SK-N-SH treated with all-trans-retinoic acid at 6 μM for 48 hours (cell line): ENCODE measurements at regions not wholly inside any gene's neighbourhood (a gene's known extent, or its start where the extent isn't known, plus 50 kb on each side); places are given as distances from the start of the nearest gene placed in this dataset.

Experiments used
- ATAC-seq: fragments of 200-7000 bp; cut with Tn5 transposase; 3 replicates; pipeline ENCODE4 v1.9.1; 2020; ENCODE audit warnings: mild to moderate bottlenecking, moderate library complexity
- ARNTL ChIP-seq: fragments of 450-650 bp; formaldehyde crosslinking; IDR thresholded peaks from 2 replicates; pipeline ENCODE4 v1.5.0; 2020; ENCODE audit warnings: low read depth, mild to moderate bottlenecking, moderate library complexity, borderline replicate concordance
- BACH2 ChIP-seq: fragments of 250-450 bp; sonication (Bioruptor Pico); IDR thresholded peaks from 2 replicates; pipeline ENCODE4 v1.9.0; 2021; ENCODE audit warnings: mild to moderate bottlenecking, borderline replicate concordance
- CREB5 ChIP-seq: fragments of 250-450 bp; sonication (Bioruptor Pico); IDR thresholded peaks from 2 replicates; pipeline ENCODE4 v1.5.1; 2020; ENCODE audit warnings: low read depth, mild to moderate bottlenecking, moderate library complexity
- CSDC2 ChIP-seq: fragments of 250-450 bp; sonication (Bioruptor Pico); IDR thresholded peaks from 2 replicates; pipeline ENCODE4 v1.5.0; 2020; ENCODE audit warnings: mild to moderate bottlenecking, moderate library complexity
- CSRNP3 ChIP-seq: fragments of 250-450 bp; sonication (Bioruptor Pico); IDR thresholded peaks from 2 replicates; pipeline ENCODE4 v1.5.1; 2021; ENCODE audit warnings: mild to moderate bottlenecking, moderate library complexity
- ESRRG ChIP-seq: fragments of 250-450 bp; sonication (Bioruptor Pico); IDR thresholded peaks from 2 replicates; pipeline ENCODE4 v1.6.1; 2021; ENCODE audit warnings: mild to moderate bottlenecking
- GLIS3 ChIP-seq: fragments of 250-450 bp; sonication (Bioruptor Pico); IDR thresholded peaks from 2 replicates; pipeline ENCODE4 v1.5.0; 2020; ENCODE audit warnings: mild to moderate bottlenecking, moderate library complexity
- ISL1 ChIP-seq: fragments of 250-450 bp; sonication (Bioruptor Pico); IDR thresholded peaks from 2 replicates; pipeline ENCODE4 v2.1.2; 2022; ENCODE audit warnings: mild to moderate bottlenecking, moderate library complexity
- OSR1 ChIP-seq: fragments of 250-450 bp; sonication (Bioruptor Pico); IDR thresholded peaks from 2 replicates; pipeline ENCODE4 v1.8.0; 2022; ENCODE audit warnings: moderate library complexity, mild to moderate bottlenecking, inconsistent platforms
- POU6F1 ChIP-seq: fragments of 250-450 bp; sonication (Bioruptor Pico); IDR thresholded peaks from 2 replicates; pipeline ENCODE4 v1.8.0; 2021; ENCODE audit warnings: low read depth, mild to moderate bottlenecking, moderate library complexity, borderline replicate concordance
- PPARA ChIP-seq: fragments of 250-450 bp; sonication (Bioruptor Pico); IDR thresholded peaks from 2 replicates; pipeline ENCODE4 v1.5.0; 2020; ENCODE audit warnings: mild to moderate bottlenecking, borderline replicate concordance
- RARB ChIP-seq: fragments of 250-450 bp; sonication (Bioruptor Pico); IDR thresholded peaks from 2 replicates; pipeline ENCODE4 v1.8.0; 2021; ENCODE audit warnings: mild to moderate bottlenecking, moderate library complexity
- SNAI2 ChIP-seq: fragments of 250-450 bp; sonication (Bioruptor Pico); IDR thresholded peaks from 2 replicates; pipeline ENCODE4 v1.5.0; 2020; ENCODE audit warnings: mild to moderate bottlenecking, moderate library complexity
- TCF4 ChIP-seq: fragments of 250-450 bp; sonication (Bioruptor Pico); IDR thresholded peaks from 2 replicates; pipeline ENCODE4 v1.8.0; 2021; ENCODE audit warnings: mild to moderate bottlenecking, moderate library complexity, borderline replicate concordance
- TOX ChIP-seq: fragments of 250-450 bp; sonication (Bioruptor Pico); IDR thresholded peaks from 2 replicates; pipeline ENCODE4 v1.8.0; 2021; ENCODE audit warnings: mild to moderate bottlenecking, moderate library complexity, borderline replicate concordance
- TSHZ2 ChIP-seq: fragments of 250-450 bp; sonication (Bioruptor Pico); IDR thresholded peaks from 2 replicates; pipeline ENCODE4 v1.5.0; 2020; ENCODE audit warnings: mild to moderate bottlenecking, moderate library complexity
- ZC3H10 ChIP-seq: fragments of 250-450 bp; sonication (Bioruptor Pico); IDR thresholded peaks from 2 replicates; pipeline ENCODE4 v1.5.1; 2021; ENCODE audit warnings: mild to moderate bottlenecking, moderate library complexity
- ZFP3 ChIP-seq: fragments of 250-450 bp; sonication (Bioruptor Pico); IDR thresholded peaks from 2 replicates; pipeline ENCODE4 v1.5.0; 2020; ENCODE audit warnings: mild to moderate bottlenecking, moderate library complexity
- ZFP30 ChIP-seq: fragments of 450-650 bp; formaldehyde crosslinking; IDR thresholded peaks from 2 replicates; pipeline ENCODE4 v1.5.0; 2022; ENCODE audit warnings: mild to moderate bottlenecking, moderate library complexity
- ZNF565 ChIP-seq: fragments of 450-650 bp; formaldehyde crosslinking; conservative IDR thresholded peaks from 2 replicates; pipeline ENCODE4 v1.5.0; 2020; ENCODE audit warnings: low read depth, mild to moderate bottlenecking, moderate library complexity
- ZNF70 ChIP-seq: fragments of 450-650 bp; formaldehyde crosslinking; IDR thresholded peaks from 2 replicates; pipeline ENCODE4 v1.5.0; 2020; ENCODE audit warnings: mild to moderate bottlenecking, moderate library complexity

GRCh38 chr12:28025821-28026505, 53.4 kb upstream of the PTHLH start:
- TF ChIP-seq CSDC2 (no peak), SNAI2 (CRISPR knock-in tag) (no peak), ZNF70 (no peak), ZFP30 (CRISPR knock-in tag) (no peak), ARNTL (CRISPR knock-in tag) (no peak)
- TF ChIP-seq, all 23 proteins: peak for 0
- no peak for ATAC-seq

- no peak for TF ChIP-seq TSHZ2 (CRISPR knock-in tag)
- no peak for TF ChIP-seq ARNTL (CRISPR knock-in tag)
- no peak for TF ChIP-seq RARB
- TF ChIP-seq CSRNP3, result no peak
- TF ChIP-seq ISL1 (CRISPR knock-in tag), result no peak
- TF ChIP-seq SNAI2 (CRISPR knock-in tag), result no peak
- no peak for TF ChIP-seq CSDC2
- ATAC-seq, result no peak
Measured at GRCh38 chr12:28026701-28027100, 54.2 kb upstream of the PTHLH start.

- ATAC-seq, result no peak; the same call in 2 of the 3 replicates
- TF ChIP-seq GLIS3, result no peak
- TF ChIP-seq TCF4 (CRISPR knock-in tag), result no peak
- no peak for TF ChIP-seq BACH2
- no peak for TF ChIP-seq ZNF70
- no peak for TF ChIP-seq ZNF565 (CRISPR knock-in tag)
- TF ChIP-seq TOX, result no peak
- TF ChIP-seq OSR1 (CRISPR knock-in tag), result no peak
- no peak for TF ChIP-seq ZC3H10 (CRISPR knock-in tag)
- no peak for TF ChIP-seq SNAI2 (CRISPR knock-in tag)
- TF ChIP-seq ARNTL (CRISPR knock-in tag), result no peak
- TF ChIP-seq CSDC2, result no peak
- TF ChIP-seq ZFP3 (CRISPR knock-in tag), result no peak
- TF ChIP-seq CSRNP3, result no peak
- no peak for TF ChIP-seq PPARA (CRISPR knock-in tag)
Measured at GRCh38 chr12:28027328-28027727, 54.8 kb upstream of the PTHLH start.

- no peak for ATAC-seq
- TF ChIP-seq OSR1 (CRISPR knock-in tag) (no peak), ZFP3 (CRISPR knock-in tag) (no peak), PPARA (CRISPR knock-in tag) (no peak), ZFP30 (CRISPR knock-in tag) (no peak), ZC3H10 (CRISPR knock-in tag) (no peak), GLIS3 (no peak), POU6F1 (CRISPR knock-in tag) (no peak), TCF4 (CRISPR knock-in tag) (no peak), ISL1 (CRISPR knock-in tag) (no peak), ESRRG (CRISPR knock-in tag) (no peak), SNAI2 (CRISPR knock-in tag) (no peak), BACH2 (no peak), ZNF70 (no peak), CREB5 (CRISPR knock-in tag) (no peak), CSRNP3 (no peak)
Measured at GRCh38 chr12:28027947-28028724, 55.6 kb upstream of the PTHLH start.
